ENCODE measurements at regions not wholly inside any gene's neighbourhood (a gene's known extent, or its start where the extent isn't known, plus 50 kb on each side); places are given as distances from the start of the nearest gene placed in this dataset.

- Histone ChIP-seq H3K27ac (ENCODE audit: insufficient read depth in 1 of 2, low read depth in 1 of 2, low read length in 2 of 2, poor library complexity in 1 of 2, severe bottlenecking in 2 of 2) (no peak overlapping the region), H3K4me1 (ENCODE audit: control extremely low read depth in 1 of 4, control insufficient read depth in 4 of 4, insufficient read depth in 4 of 4, low read length in 3 of 4) (peaks cover 0 to 5% (median 3%) of the 10 kb centered on the region in 4 experiments), H3K36me3 (ENCODE audit: control insufficient read depth in 4 of 4, insufficient read depth in 4 of 4, low read length in 3 of 4) (peaks cover 0 to 35% (median 22%) of the 10 kb centered on the region in 4 experiments), H3K4me3 (ENCODE audit: control insufficient read depth in 1 of 7, extremely low read depth in 1 of 7, insufficient read depth in 4 of 7, low read depth in 2 of 7, low read length in 6 of 7) (no peak overlapping the region), H3K9me3 (ENCODE audit: control extremely low read depth in 1 of 5, control insufficient read depth in 4 of 5, insufficient read depth in 2 of 5, low read depth in 1 of 5, low read length in 4 of 5) (no peaks in the 10 kb centered on the region), H3K27me3 (replicated peaks in 2 of 5; ENCODE audit: control insufficient read depth in 4 of 5, insufficient read depth in 5 of 5, low read length in 4 of 5) (no peaks in the 10 kb centered on the region)
- peak; percentile 57 to 81 (median 72) for DNase-seq
- ChIA-PET POLR2A (interaction anchor here (0.9 kb wide), 1 partner anchor 59 kb away, joined by 3 read pairs; no protein-coding TSS in a partner anchor), CTCF (interaction anchor here (0.5 to 6.3 kb wide), 39 partner anchors 9 to 738 kb away, joined by 3 to 100 read pairs (median 4); partner anchors contain the start of genes ATOSB, PIGO, RUSC2 and TESK1)
- 21% methylated on average over 9 of the region's 12 CpGs for WGBS (ENCODE audit: insufficient coverage)
These were observed 51.2 kb upstream of the TESK1 start for GRCh38 chr9:35553670-35554543.

- Histone ChIP-seq H3K36me3 (ENCODE audit: control insufficient read depth in 4 of 4, insufficient read depth in 4 of 4, low read length in 3 of 4) (peaks cover 0 to 39% (median 25%) of the 10 kb centered on the region in 4 experiments), H3K9me3 (ENCODE audit: control extremely low read depth in 1 of 5, control insufficient read depth in 4 of 5, insufficient read depth in 2 of 5, low read depth in 1 of 5, low read length in 4 of 5) (no peaks in the 10 kb centered on the region), H3K4me3 (ENCODE audit: control insufficient read depth in 1 of 7, extremely low read depth in 1 of 7, insufficient read depth in 4 of 7, low read depth in 2 of 7, low read length in 6 of 7) (no peak overlapping the region), H3K4me1 (ENCODE audit: control extremely low read depth in 1 of 4, control insufficient read depth in 4 of 4, insufficient read depth in 4 of 4, low read length in 3 of 4) (peaks cover 0 to 10% (median 3%) of the 10 kb centered on the region in 4 experiments), H3K27ac (ENCODE audit: insufficient read depth in 1 of 2, low read depth in 1 of 2, low read length in 2 of 2, poor library complexity in 1 of 2, severe bottlenecking in 2 of 2) (no peak overlapping the region), H3K27me3 (replicated peaks in 2 of 5; ENCODE audit: control insufficient read depth in 4 of 5, insufficient read depth in 5 of 5, low read length in 4 of 5) (no peaks in the 10 kb centered on the region)
- WGBS (ENCODE audit: insufficient coverage): 98% methylated on average over 10 of the region's 13 CpGs
- DNase-seq: no peak
- ChIA-PET CTCF (interaction anchor here (1.0 to 6.3 kb wide), 9 partner anchors 15 to 441 kb away, joined by 3 to 100 read pairs (median 14); partner anchors contain the start of genes ATOSB and RUSC2), POLR2A (no interaction called here)
These were observed 49.8 kb upstream of the TESK1 start for GRCh38 chr9:35555246-35555701.
